Heart right ventricle (tissue), 16 donors: ENCODE measurements at regions not wholly inside any gene's neighbourhood (a gene's known extent, or its start where the extent isn't known, plus 50 kb on each side); places are given as distances from the start of the nearest gene placed in this dataset.

Experiments used
- ATAC-seq, 8 donors: fragments of 200-7000 bp; cut with Tn5 transposase; one replicate each; pipeline ENCODE4 v1.9.1; 2020; ENCODE audit warnings: mild to moderate bottlenecking in 8 of 8, moderate library complexity in 8 of 8, moderate number of reproducible peaks in 1 of 8
- DNase-seq, 2 donors: peaks; one replicate each; pipeline ENCODE4 v3.0.0-alpha.2; 2020
- H3K27ac ChIP-seq, 10 donors: fragments of 200-600 bp; sonication (generic) in 2 of 10; one replicate each; pipeline versions ENCODE4 v1.5.0 to v1.8.0; 2020 to 2022; ENCODE audit warnings: mild to moderate bottlenecking in 3 of 10
- H3K27me3 ChIP-seq, 7 donors: fragments of 200-600 bp; one replicate each; pipeline ENCODE4 v1.8.0; 2021 to 2022; ENCODE audit warnings: mild to moderate bottlenecking in 2 of 7
- H3K36me3 ChIP-seq, 9 donors: fragments of 200-600 bp; sonication (generic) in 1 of 9; one replicate each; pipeline versions ENCODE4 v1.5.0 to v1.8.0; 2020 to 2022; ENCODE audit warnings: mild to moderate bottlenecking in 2 of 9
- H3K4me1 ChIP-seq, 9 donors: fragments of 200-600 bp; sonication (generic) in 1 of 9; one replicate each; pipeline versions ENCODE4 v1.5.0 to v1.8.0; 2020 to 2022; ENCODE audit warnings: mild to moderate bottlenecking in 4 of 9
- H3K4me3 ChIP-seq, 10 donors: fragments of 200-600 bp; sonication (generic) in 2 of 10; one replicate each; pipeline versions ENCODE4 v1.5.0 to v1.8.0; 2020 to 2022; ENCODE audit warnings: mild to moderate bottlenecking in 7 of 10, moderate library complexity in 2 of 10
- H3K9me3 ChIP-seq, 11 donors: fragments of 200-600 bp in 10 of 11; sonication (generic) in 2 of 11; one replicate each; pipeline versions ENCODE4 v1.5.0 to v1.8.0; 2013 to 2022; ENCODE audit warnings: mild to moderate bottlenecking in 2 of 11, control low read depth in 1 of 11, moderate library complexity in 1 of 11
- WGBS, 2 donors: extraction: QIAGEN DNeasy Blood & Tissue Kit; methylation state at CpG; one replicate each; pipeline ENCODE4 v1.1.7; 2013; ENCODE audit warnings: inconsistent platforms in 1 of 2; 5-methylcytosine and 5-hydroxymethylcytosine counted together
- intact Hi-C, 10 donors: fragments of 100-400 bp; cut with DNase I; formaldehyde crosslinking; loops; one replicate each; pipeline versions ENCODE4 v1.11.1 to v1.14.2; 2022
- TF ChIP-seq, protein P1 (sequence below), 9 donors: fragments of 200-600 bp; sonication (generic) in 2 of 9; IDR thresholded peaks; one replicate each; pipeline versions ENCODE4 v1.5.0 to v1.8.0; 2021 to 2022; ENCODE audit warnings: antibody characterized with exemption in 9 of 9, mild to moderate bottlenecking in 5 of 9, moderate library complexity in 1 of 9
- donor health status: Arrhythmogenic right ventricular cardiomyopathy.
- donor health status: ischemic (EF 13 %, LVEDD 7.1; RV severe dilation, severe dysfunction).
- donor health status: healthy with polysubstance abuse.
- donor health status: DM: no; HTN: yes; CAD: no.
- donor health status: DM: no; HTN: no; CAD: no.
- donor health status: ischemic (EF 25% LVEDD 6.9; RV normal size, moderate dysfunction).
- donor health status: ischemic (EF 25% LVEDD 5.7; RV mildly dilated, moderate dysfunction).
- donor health status: healthy.
- donor health status: DM: yes; HTN: yes; CAD: no.
- donor health status: Ischemic cardiomyopathy.
- donor health status: ischemic (EF 35%, LVEDD 5.7; RV mildly dilated, moderate dysfunction).
- donor health status: nonischemic (EF 11% LVEDD 7.7; RV severe dilation, severe dysfunction).
- donor health status: DM: yes; HTN: yes; CAD: no.
- donor health status: PGD.
- donor health status: ischemic (EF 29% LVEDD 5.4; RV normal size, mild dysfunction).
- donor health status: nonischemic (EF 23%, LVEDD 6.1; RV moderate dilation, normal function).

DNA sequence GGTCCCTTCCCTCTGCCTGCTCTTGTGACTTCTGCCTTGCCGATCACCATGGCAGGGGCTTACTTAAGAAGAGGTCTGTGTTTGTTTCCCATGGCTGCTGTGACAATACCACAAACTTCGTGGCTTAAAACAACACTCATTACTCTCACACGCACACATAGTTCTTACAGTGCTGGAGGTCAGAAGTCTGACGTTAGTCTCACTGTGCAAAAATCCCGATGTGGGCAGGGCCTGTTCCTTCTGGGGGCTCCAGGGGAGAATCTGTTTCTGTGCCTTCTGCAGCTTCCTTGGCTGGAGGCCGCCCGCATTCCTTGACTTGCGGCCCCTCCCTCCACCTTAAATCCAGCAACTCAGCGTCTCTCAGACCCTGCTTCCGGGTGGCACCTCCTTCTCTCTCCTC, 249.2 kb upstream of the GSE1 start:
- Histone ChIP-seq H3K36me3 (no peaks in the 10 kb centered on the region), H3K9me3 (peaks cover 0 to 3% (median 0%) of the 10 kb centered on the region in 11 donors), H3K27ac (no peak overlapping the region), H3K27me3 (no peaks in the 10 kb centered on the region), H3K4me1 (peaks cover 0 to 21% (median 0%) of the 10 kb centered on the region in 9 donors), H3K4me3 (no peak overlapping the region)
- TF ChIP-seq, protein P1, sequence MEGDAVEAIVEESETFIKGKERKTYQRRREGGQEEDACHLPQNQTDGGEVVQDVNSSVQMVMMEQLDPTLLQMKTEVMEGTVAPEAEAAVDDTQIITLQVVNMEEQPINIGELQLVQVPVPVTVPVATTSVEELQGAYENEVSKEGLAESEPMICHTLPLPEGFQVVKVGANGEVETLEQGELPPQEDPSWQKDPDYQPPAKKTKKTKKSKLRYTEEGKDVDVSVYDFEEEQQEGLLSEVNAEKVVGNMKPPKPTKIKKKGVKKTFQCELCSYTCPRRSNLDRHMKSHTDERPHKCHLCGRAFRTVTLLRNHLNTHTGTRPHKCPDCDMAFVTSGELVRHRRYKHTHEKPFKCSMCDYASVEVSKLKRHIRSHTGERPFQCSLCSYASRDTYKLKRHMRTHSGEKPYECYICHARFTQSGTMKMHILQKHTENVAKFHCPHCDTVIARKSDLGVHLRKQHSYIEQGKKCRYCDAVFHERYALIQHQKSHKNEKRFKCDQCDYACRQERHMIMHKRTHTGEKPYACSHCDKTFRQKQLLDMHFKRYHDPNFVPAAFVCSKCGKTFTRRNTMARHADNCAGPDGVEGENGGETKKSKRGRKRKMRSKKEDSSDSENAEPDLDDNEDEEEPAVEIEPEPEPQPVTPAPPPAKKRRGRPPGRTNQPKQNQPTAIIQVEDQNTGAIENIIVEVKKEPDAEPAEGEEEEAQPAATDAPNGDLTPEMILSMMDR (IDR thresholded peaks at IDR 0.05) = no peak
- ATAC-seq = no peak
- 82 to 99% methylated on average over 10 of the region's 10 CpGs for WGBS, 2 donors
- intact Hi-C loops = no loop called here
- no peak for DNase-seq

GRCh38 chr16:85364323-85365040, 248.6 kb upstream of the GSE1 start:
- DNase-seq (no peak), ATAC-seq (no peak)
- TF ChIP-seq, protein P1 (IDR thresholded peaks at IDR 0.05) = no peak
- WGBS, 2 donors = 84 to 88% methylated on average over 21 of the region's 21 CpGs
- H3K36me3 ChIP-seq = no peaks in the 10 kb centered on the region
- peaks cover 0 to 21% (median 0%) of the 10 kb centered on the region in 9 donors for H3K4me1 ChIP-seq
- H3K9me3 ChIP-seq = peaks cover 0 to 3% (median 0%) of the 10 kb centered on the region in 11 donors
- no peak overlapping the region for H3K27ac ChIP-seq
- H3K4me3 ChIP-seq = no peak overlapping the region
- intact Hi-C loops = no loop called here
- H3K27me3 ChIP-seq = no peaks in the 10 kb centered on the region

GRCh38 chr16:85365120-85365519, 248.0 kb upstream of the GSE1 start:
- H3K4me3 ChIP-seq = no peak overlapping the region
- H3K27me3 ChIP-seq = no peaks in the 10 kb centered on the region
- peaks cover 0 to 3% (median 0%) of the 10 kb centered on the region in 11 donors for H3K9me3 ChIP-seq
- ATAC-seq (no peak), DNase-seq (no peak)
- no peaks in the 10 kb centered on the region for H3K36me3 ChIP-seq
- TF ChIP-seq, protein P1 (IDR thresholded peaks at IDR 0.05) = no peak
- intact Hi-C loops = no loop called here
- H3K27ac ChIP-seq = no peak overlapping the region
- WGBS, 2 donors = 86 to 90% methylated on average over 11 of the region's 11 CpGs
- H3K4me1 ChIP-seq = peaks cover 0 to 27% (median 3%) of the 10 kb centered on the region in 9 donors

DNA sequence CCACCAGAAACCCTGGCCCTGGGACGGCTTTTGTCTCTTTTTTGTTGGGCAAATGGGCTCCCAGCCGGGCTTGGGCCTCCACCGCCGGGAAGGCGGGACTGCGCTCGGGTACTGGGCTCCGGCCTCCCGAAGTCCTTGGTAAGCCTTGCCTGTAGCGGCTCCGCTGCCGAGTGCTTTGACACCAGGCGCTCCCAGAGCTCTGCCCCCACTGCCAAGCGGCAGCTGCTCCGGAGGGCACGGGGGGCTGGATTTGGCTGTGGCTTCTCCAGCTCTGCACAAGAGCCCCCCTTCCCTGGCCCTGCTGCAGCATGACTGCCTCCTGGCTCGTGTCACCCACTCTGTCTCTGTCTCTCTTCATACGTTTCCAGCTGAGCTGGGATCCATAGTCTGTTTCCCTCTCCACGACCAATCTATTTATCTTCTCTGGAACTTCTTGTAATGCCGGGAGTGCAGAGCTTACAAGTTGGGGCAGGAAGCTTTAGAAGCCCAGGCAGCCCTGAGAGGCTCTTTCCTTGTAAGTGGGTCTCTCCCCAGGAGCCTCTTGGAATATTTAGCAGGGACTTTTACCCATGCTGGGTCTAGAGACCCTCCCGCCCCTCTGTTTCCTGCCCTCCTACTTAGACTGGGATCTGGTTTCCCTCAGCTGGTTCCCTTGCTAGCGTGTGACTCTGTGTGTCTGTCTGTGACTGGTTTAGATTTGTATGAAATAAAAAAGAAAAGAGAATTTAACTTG, 246.9 kb upstream of the GSE1 start:
- H3K36me3 ChIP-seq = no peaks in the 10 kb centered on the region
- H3K27ac ChIP-seq = no peak overlapping the region
- TF ChIP-seq, protein P1 (IDR thresholded peaks at IDR 0.05) = no peak
- intact Hi-C loops = no loop called here
- ATAC-seq (no peak), DNase-seq (no peak)
- H3K27me3 ChIP-seq = no peaks in the 10 kb centered on the region
- H3K4me1 ChIP-seq = peaks cover 5 to 37% (median 10%) of the 10 kb centered on the region in 9 donors
- H3K9me3 ChIP-seq = peaks cover 0 to 3% (median 0%) of the 10 kb centered on the region in 11 donors
- 72% methylated on average over 22 of the region's 22 CpGs for WGBS, 2 donors
- H3K4me3 ChIP-seq = no peak overlapping the region
